H1 (cell line): ENCODE measurements at regions not wholly inside any gene's neighbourhood (a gene's known extent, or its start where the extent isn't known, plus 50 kb on each side); places are given as distances from the start of the nearest gene placed in this dataset.

Experiments
- CTCF ChIA-PET: fragments of 300-600 bp; sonication (Branson Sonifier 250); formaldehyde crosslinking; loops from one replicate; lab custom pipeline; 2021; ENCODE audit not compliant: partially characterized antibody; lab: Charles Lee
- POLR2A ChIA-PET: fragments of 300-600 bp; sonication (Branson Sonifier 250); formaldehyde crosslinking; loops from one replicate; lab custom pipeline; 2021; ENCODE audit warnings: inconsistent platforms; ENCODE audit not compliant: partially characterized antibody; lab: Charles Lee
- DNase-seq, 2 experiments: peaks; one replicate each; pipeline versions ENCODE4 v3.0.0 to v3.0.0-alpha.2; 2010 to 2022; ENCODE audit warnings: low spot score in 2 of 2, low read depth in 1 of 2, mixed read lengths in 1 of 2
- FAIRE-seq: peaks from 2 replicates; lab custom pipeline; 2011; peaks lifted over from hg19 to GRCh38; lab: Jason Lieb, UNC
- H2AFZ ChIP-seq: 2 replicates; pipeline ENCODE4 v1.8.1; 2012; ENCODE audit warnings: low read length, inconsistent platforms
- H2AK5ac ChIP-seq: 2 replicates; pipeline ENCODE4 v1.6.1; 2013; ENCODE audit warnings: low read depth, low read length
- H2BK120ac ChIP-seq: replicated peaks from 2 replicates; pipeline ENCODE3; 2013; ENCODE audit warnings: low read depth, low read length, inconsistent platforms
- H2BK12ac ChIP-seq: 2 replicates; pipeline ENCODE4 v1.6.1; 2013; ENCODE audit warnings: low read depth, low read length
- H2BK15ac ChIP-seq: 2 replicates; pipeline ENCODE4 v1.6.1; 2013; ENCODE audit warnings: low read length
- H2BK20ac ChIP-seq: 2 replicates; pipeline ENCODE4 v1.6.1; 2013; ENCODE audit warnings: low read length
- H2BK5ac ChIP-seq: 2 replicates; pipeline ENCODE4 v1.6.1; 2013; ENCODE audit warnings: low read depth, low read length
- H3K14ac ChIP-seq: 2 replicates; pipeline ENCODE4 v1.6.1; 2013; ENCODE audit warnings: inconsistent platforms; ENCODE audit not compliant: insufficient read length
- H3K18ac ChIP-seq: 2 replicates; pipeline ENCODE4 v1.6.1; 2013; ENCODE audit warnings: low read length; ENCODE audit errors: extremely low read depth
- H3K23ac ChIP-seq: 2 replicates; pipeline ENCODE4 v1.6.1; 2013; ENCODE audit warnings: inconsistent platforms; ENCODE audit not compliant: insufficient read length
- H3K23me2 ChIP-seq: 2 replicates; pipeline ENCODE4 v1.6.1; 2013; ENCODE audit warnings: low read depth, low read length
- H3K27ac ChIP-seq: 2 replicates; pipeline ENCODE4 v1.6.1; 2011; ENCODE audit warnings: low read depth, low read length, inconsistent platforms
- H3K27me3 ChIP-seq, 4 experiments: replicated peaks in 1 of 4; 1 replicate in 1 of 4; 2 replicates in 3 of 4; pipeline versions ENCODE4 v1.6.1 to v1.8.1; 2011 to 2013; ENCODE audit warnings: low read length in 3 of 4, mild to moderate bottlenecking in 3 of 4, inconsistent platforms in 2 of 4, mixed read lengths in 2 of 4, moderate library complexity in 1 of 4; ENCODE audit not compliant: control insufficient read depth in 3 of 4, insufficient read depth in 3 of 4; ENCODE audit errors: extremely low read depth in 1 of 4
- H3K36me3 ChIP-seq, 4 experiments: 2 replicates each; pipeline versions ENCODE4 v1.6.1 to v1.8.1; 2011 to 2013; ENCODE audit warnings: mild to moderate bottlenecking in 4 of 4, low read length in 3 of 4, moderate library complexity in 2 of 4, control low read depth in 1 of 4, inconsistent platforms in 1 of 4; ENCODE audit not compliant: insufficient read depth in 4 of 4, control insufficient read depth in 2 of 4
- H3K4ac ChIP-seq: replicated peaks from 2 replicates; pipeline ENCODE3; 2013; ENCODE audit warnings: low read length, low read depth, mixed read lengths, inconsistent platforms; ENCODE audit not compliant: insufficient read length
- H3K4me1 ChIP-seq, 4 experiments: replicated peaks in 1 of 4; 1 replicate in 1 of 4; 2 replicates in 3 of 4; pipeline versions ENCODE4 v1.6.1 to v1.8.1; 2011 to 2013; ENCODE audit warnings: low read length in 3 of 4, inconsistent platforms in 2 of 4, mixed read lengths in 1 of 4; ENCODE audit not compliant: insufficient read depth in 4 of 4, control insufficient read depth in 3 of 4
- H3K4me2 ChIP-seq, 2 experiments: 2 replicates each; pipeline versions ENCODE4 v1.6.1 to v1.8.1; 2011 to 2013; ENCODE audit warnings: low read depth in 2 of 2, low read length in 2 of 2, control low read depth in 1 of 2, inconsistent platforms in 1 of 2, mild to moderate bottlenecking in 1 of 2; ENCODE audit not compliant: insufficient read depth in 1 of 2
- H3K4me3 ChIP-seq, 4 experiments: fragments of 200-600, 300-600 bp in 1 of 4; sonication (generic), shearing (Covaris generic), sonication (Bioruptor Twin) in 1 of 4; 2 replicates each; pipeline versions ENCODE4 v1.5.1 to v1.8.1; 2011 to 2016; ENCODE audit warnings: low read length in 4 of 4, low read depth in 3 of 4, control low read depth in 2 of 4, inconsistent platforms in 2 of 4, mild to moderate bottlenecking in 2 of 4, mixed read lengths in 1 of 4, moderate library complexity in 1 of 4; ENCODE audit not compliant: insufficient read depth in 2 of 4; ENCODE audit errors: extremely low read depth in 1 of 4
- H3K56ac ChIP-seq: replicated peaks from 2 replicates; pipeline ENCODE3; 2013; ENCODE audit warnings: low read depth, mild to moderate bottlenecking, mixed read lengths, low read length, inconsistent platforms; ENCODE audit not compliant: insufficient read length
- H3K79me1 ChIP-seq: 2 replicates; pipeline ENCODE4 v1.6.1; 2013; ENCODE audit warnings: low read depth, low read length, control low read depth
- H3K79me2 ChIP-seq, 2 experiments: 2 replicates each; pipeline versions ENCODE4 v1.6.1 to v1.8.1; 2012 to 2013; ENCODE audit warnings: low read length in 2 of 2, mild to moderate bottlenecking in 2 of 2, inconsistent platforms in 1 of 2; ENCODE audit not compliant: insufficient read depth in 2 of 2, control insufficient read depth in 1 of 2
- H3K9ac ChIP-seq, 4 experiments: replicated peaks in 1 of 4; 1 replicate in 1 of 4; 2 replicates in 3 of 4; pipeline versions ENCODE4 v1.6.1 to v1.8.1; 2011 to 2013; ENCODE audit warnings: low read depth in 3 of 4, low read length in 3 of 4, control low read depth in 2 of 4, mild to moderate bottlenecking in 2 of 4, moderate library complexity in 2 of 4, inconsistent platforms in 1 of 4; ENCODE audit errors: extremely low read depth in 1 of 4
- H3K9me3 ChIP-seq, 2 experiments: 2 replicates each; pipeline versions ENCODE4 v1.6.1 to v1.8.1; 2012 to 2013; ENCODE audit warnings: mild to moderate bottlenecking in 2 of 2, moderate library complexity in 2 of 2, control low read depth in 1 of 2, inconsistent platforms in 1 of 2, low read depth in 1 of 2, low read length in 1 of 2, mixed read lengths in 1 of 2; ENCODE audit not compliant: insufficient read depth in 2 of 2
- H4K20me1 ChIP-seq, 2 experiments: replicated peaks in 1 of 2; 2 replicates each; pipeline versions ENCODE3 to v1.8.1; 2011 to 2013; ENCODE audit warnings: inconsistent platforms in 2 of 2, low read length in 2 of 2, mild to moderate bottlenecking in 1 of 2; ENCODE audit not compliant: insufficient read depth in 2 of 2, control insufficient read depth in 1 of 2
- H4K5ac ChIP-seq: 2 replicates; pipeline ENCODE4 v1.6.1; 2013; ENCODE audit warnings: low read length, low read depth, mixed read lengths, inconsistent platforms; ENCODE audit not compliant: insufficient read length
- H4K8ac ChIP-seq: 2 replicates; pipeline ENCODE4 v1.8.0; 2013; ENCODE audit warnings: mild to moderate bottlenecking, moderate library complexity, low read length, inconsistent platforms; ENCODE audit not compliant: insufficient read depth; ENCODE audit errors: extremely low read depth
- H4K91ac ChIP-seq: replicated peaks from 2 replicates; pipeline ENCODE3; 2013; ENCODE audit warnings: low read length, mixed read lengths, inconsistent platforms; ENCODE audit not compliant: insufficient read length
- CBX8 ChIP-seq: fragments of 300-800, 300-1000 bp; sonication (generic); IDR thresholded peaks from 2 replicates; pipeline ENCODE4 v1.7.1; 2016; ENCODE audit warnings: low read depth, low read length, borderline replicate concordance
- WGBS, 2 experiments: shearing (Covaris generic) in 1 of 2; methylation state at CpG; one replicate each; pipeline versions ENCODE4 v1.1.6 to v1.1.7; 2013 to 2015; ENCODE audit warnings: low lambda C conversion rate in 2 of 2, mixed read lengths in 2 of 2, inconsistent platforms in 1 of 2, low coverage in 1 of 2, missing lambda C conversion rate in 1 of 2; ENCODE audit not compliant: insufficient replicate concordance in 2 of 2, insufficient coverage in 1 of 2, insufficient read length in 1 of 2; ENCODE audit errors: extremely low coverage in 1 of 2, missing lambda C conversion rate in 1 of 2; 5-methylcytosine and 5-hydroxymethylcytosine counted together

DNA sequence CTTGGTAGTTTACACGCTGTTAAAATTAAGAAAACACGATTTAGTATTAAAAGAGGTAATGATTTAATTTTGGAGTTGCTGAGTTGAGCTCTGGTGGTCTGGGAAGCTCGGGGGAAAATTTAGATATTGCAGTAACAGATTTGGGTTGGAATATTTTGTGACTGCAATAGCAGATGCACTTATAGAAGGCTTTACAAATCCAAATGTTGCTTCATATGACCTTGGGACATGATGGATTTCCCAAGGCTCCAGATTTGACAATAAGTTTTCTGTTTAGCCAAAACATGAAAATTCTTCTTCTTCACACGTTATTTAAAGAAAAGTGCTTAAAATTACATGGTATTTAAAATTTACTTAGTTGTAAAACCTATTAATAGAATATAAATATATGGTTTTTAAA, 302.0 kb downstream of the SPRY1 start:
- H3K79me1 ChIP-seq: no peaks in the 10 kb centered on the region
- H2AFZ ChIP-seq: no peak overlapping the region
- DNase-seq (no peak), FAIRE-seq (no peak)
- 94% methylated on average over 4 of the region's 4 CpGs; no CpG with 5 or more reads in 1 of the 2 experiments for WGBS, 2 experiments
- H3K9me3 ChIP-seq: no peaks in the 10 kb centered on the region
- no peak overlapping the region for H2BK12ac ChIP-seq
- no peak overlapping the region for H3K18ac ChIP-seq
- no peak overlapping the region for H2BK20ac ChIP-seq
- no peaks in the 10 kb centered on the region for H3K79me2 ChIP-seq
- ChIA-PET CTCF (no interaction called here), POLR2A (no interaction called here)
- H2BK5ac ChIP-seq: no peak overlapping the region
- no peaks in the 10 kb centered on the region for H3K23me2 ChIP-seq
- H4K20me1 ChIP-seq: no peaks in the 10 kb centered on the region
- H2BK120ac ChIP-seq: no peak overlapping the region
- no peak overlapping the region for H3K4me3 ChIP-seq
- H4K8ac ChIP-seq: no peak overlapping the region
- no peak overlapping the region for H3K4ac ChIP-seq
- no peak for TF ChIP-seq CBX8
- H3K27me3 ChIP-seq: no peaks in the 10 kb centered on the region
- no peaks in the 10 kb centered on the region for H3K4me1 ChIP-seq
- no peak overlapping the region for H3K9ac ChIP-seq
- no peak overlapping the region for H4K91ac ChIP-seq
- no peak overlapping the region for H4K5ac ChIP-seq
- no peak overlapping the region for H3K4me2 ChIP-seq
- no peaks in the 10 kb centered on the region for H3K36me3 ChIP-seq
- H3K14ac ChIP-seq: no peak overlapping the region
- no peak overlapping the region for H3K27ac ChIP-seq
- no peak overlapping the region for H3K23ac ChIP-seq
- H3K56ac ChIP-seq: no peak overlapping the region
- no peak overlapping the region for H2AK5ac ChIP-seq
- H2BK15ac ChIP-seq: no peak overlapping the region
